ENCODE measurements at regions not wholly inside any gene's neighbourhood (a gene's known extent, or its start where the extent isn't known, plus 50 kb on each side); places are given as distances from the start of the nearest gene placed in this dataset.

DNA sequence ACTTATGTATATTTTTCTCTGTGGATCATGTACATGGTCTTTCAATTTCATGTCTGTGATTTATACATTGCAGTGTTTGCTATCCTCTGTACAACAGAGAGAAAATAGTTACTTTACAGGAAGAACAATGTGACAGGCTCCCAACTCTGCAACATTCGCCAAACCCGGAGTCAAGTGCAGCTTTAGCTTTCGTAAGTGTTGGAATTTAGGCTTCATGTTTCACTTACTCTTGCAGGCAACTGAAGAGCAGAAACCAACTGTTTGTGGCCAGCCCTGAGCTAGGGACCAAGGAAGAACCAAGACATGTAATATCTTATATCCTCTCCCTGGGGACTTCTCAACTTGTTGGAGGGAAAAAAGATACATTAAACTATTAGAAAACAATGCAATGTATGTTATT lies 147.9 kb downstream of the C5orf15 start:
- Histone ChIP-seq H3K4me2 (ENCODE audit: insufficient read depth, insufficient read length, low read length) (no peak overlapping the region), H4K8ac (replicated peaks; ENCODE audit: insufficient read length, low read depth, low read length) (no peak overlapping the region), H3K4ac (ENCODE audit: low read depth, low read length) (no peak overlapping the region), H2BK15ac (ENCODE audit: low read depth, low read length) (no peak overlapping the region), H2BK20ac (ENCODE audit: low read depth, low read length, poor library complexity, severe bottlenecking) (no peak overlapping the region), H3K9me3 (ENCODE audit: control insufficient read depth, low read depth, low read length) (no peaks in the 10 kb centered on the region), H3K9ac (ENCODE audit: extremely low read depth, insufficient read length, low read length) (no peak overlapping the region), H3T11ph (ENCODE audit: low read length) (no peak overlapping the region), H3K27ac (ENCODE audit: insufficient read length, low read depth, low read length) (no peak overlapping the region), H3K23ac (ENCODE audit: insufficient read length, low read depth, low read length) (no peak overlapping the region), H3K18ac (ENCODE audit: insufficient read length, low read depth, low read length) (no peak overlapping the region), H3K56ac (ENCODE audit: insufficient read length, low read depth, low read length) (no peak overlapping the region), H2AFZ (ENCODE audit: low read length) (no peak overlapping the region), H3K14ac (ENCODE audit: insufficient read depth, low read length) (no peak overlapping the region), H3K23me2 (ENCODE audit: insufficient read length, low read depth, low read length, poor library complexity, severe bottlenecking) (no peaks in the 10 kb centered on the region), H4K91ac (ENCODE audit: insufficient read length, low read depth, low read length) (no peak overlapping the region), H3K79me2 (ENCODE audit: insufficient read depth, low read length) (no peaks in the 10 kb centered on the region), H2BK5ac (ENCODE audit: insufficient read length, low read length) (no peak overlapping the region), H2AK5ac (ENCODE audit: insufficient read length, low read length) (no peak overlapping the region), H3K27me3 (ENCODE audit: insufficient read depth, low read length) (no peaks in the 10 kb centered on the region), H2BK12ac (ENCODE audit: insufficient read length, low read depth, low read length) (no peak overlapping the region), H4K5ac (ENCODE audit: insufficient read length, low read depth, low read length) (no peak overlapping the region), H4K20me1 (ENCODE audit: control insufficient read depth, insufficient read depth, insufficient read length) (no peaks in the 10 kb centered on the region), H2BK120ac (ENCODE audit: low read depth, low read length, poor library complexity, severe bottlenecking) (no peak overlapping the region), H3K79me1 (ENCODE audit: insufficient read depth, low read depth, low read length, poor library complexity, severe bottlenecking) (no peaks in the 10 kb centered on the region), H3K4me1 (ENCODE audit: insufficient read depth, low read length) (no peaks in the 10 kb centered on the region)
- no CpG with 5 or more reads among the region's 3 CpGs for WGBS (ENCODE audit: extremely low coverage, insufficient read length, low lambda C conversion rate)
- Mint-ChIP-seq H3K27me3 (ENCODE audit: low read depth) (peaks cover 22% of the 10 kb centered on the region), H3K9me3 (no peaks in the 10 kb centered on the region), H3K4me1 (peaks cover 5 to 7% of the 10 kb centered on the region in 2 experiments), H3K36me3 (ENCODE audit: insufficient read depth in 1 of 3, low read depth in 3 of 3) (no peaks in the 10 kb centered on the region), H3K4me3 (no peak overlapping the region), H3K27ac (no peak overlapping the region)
- TF ChIP-seq, protein P1, sequence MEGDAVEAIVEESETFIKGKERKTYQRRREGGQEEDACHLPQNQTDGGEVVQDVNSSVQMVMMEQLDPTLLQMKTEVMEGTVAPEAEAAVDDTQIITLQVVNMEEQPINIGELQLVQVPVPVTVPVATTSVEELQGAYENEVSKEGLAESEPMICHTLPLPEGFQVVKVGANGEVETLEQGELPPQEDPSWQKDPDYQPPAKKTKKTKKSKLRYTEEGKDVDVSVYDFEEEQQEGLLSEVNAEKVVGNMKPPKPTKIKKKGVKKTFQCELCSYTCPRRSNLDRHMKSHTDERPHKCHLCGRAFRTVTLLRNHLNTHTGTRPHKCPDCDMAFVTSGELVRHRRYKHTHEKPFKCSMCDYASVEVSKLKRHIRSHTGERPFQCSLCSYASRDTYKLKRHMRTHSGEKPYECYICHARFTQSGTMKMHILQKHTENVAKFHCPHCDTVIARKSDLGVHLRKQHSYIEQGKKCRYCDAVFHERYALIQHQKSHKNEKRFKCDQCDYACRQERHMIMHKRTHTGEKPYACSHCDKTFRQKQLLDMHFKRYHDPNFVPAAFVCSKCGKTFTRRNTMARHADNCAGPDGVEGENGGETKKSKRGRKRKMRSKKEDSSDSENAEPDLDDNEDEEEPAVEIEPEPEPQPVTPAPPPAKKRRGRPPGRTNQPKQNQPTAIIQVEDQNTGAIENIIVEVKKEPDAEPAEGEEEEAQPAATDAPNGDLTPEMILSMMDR (conservative IDR thresholded peaks at IDR 0.05), result no peak
- DNase-seq, result no peak
